Mesothelial cell of epicardium (in vitro differentiated cells): ENCODE measurements at regions not wholly inside any gene's neighbourhood (a gene's known extent, or its start where the extent isn't known, plus 50 kb on each side); places are given as distances from the start of the nearest gene placed in this dataset.

Source experiments
- DNase-seq, 2 experiments: peaks; one replicate each; pipeline ENCODE4 v3.0.0; 2021; ENCODE audit warnings: low spot score in 2 of 2; ENCODE audit not compliant: unreplicated experiment in 2 of 2
- H3K27ac Mint-ChIP-seq: 2 replicates; pipeline ENCODE4 v1.8.0; 2021; ENCODE audit warnings: mixed read lengths
- H3K27me3 Mint-ChIP-seq: 2 replicates; pipeline ENCODE4 v1.8.0; 2021; ENCODE audit warnings: low read depth, mixed read lengths
- H3K36me3 Mint-ChIP-seq: 2 replicates; pipeline ENCODE4 v1.8.0; 2021; ENCODE audit warnings: mixed read lengths
- H3K4me1 Mint-ChIP-seq: 2 replicates; pipeline ENCODE4 v1.8.0; 2021; ENCODE audit warnings: mixed read lengths
- H3K4me3 Mint-ChIP-seq: 2 replicates; pipeline ENCODE4 v1.8.0; 2021; ENCODE audit warnings: mild to moderate bottlenecking, moderate library complexity, mixed read lengths
- H3K9me3 Mint-ChIP-seq: 2 replicates; pipeline ENCODE4 v1.8.0; 2021; ENCODE audit warnings: mixed read lengths
- CTCF ChIP-seq: fragments of 200-600 bp; sonication (generic); IDR thresholded peaks from one replicate; pipeline ENCODE4 v1.5.0; 2021; ENCODE audit warnings: antibody characterized with exemption; ENCODE audit not compliant: unreplicated experiment

GRCh38 chr10:44684661-44685060, 226.5 kb upstream of the TMEM72 start:
- no peak for DNase-seq
- no peak for TF ChIP-seq CTCF
- peaks cover 4% of the 10 kb centered on the region for H3K27me3 Mint-ChIP-seq
- H3K4me1 Mint-ChIP-seq: peaks cover 31% of the 10 kb centered on the region
- no peak overlapping the region for H3K27ac Mint-ChIP-seq
- H3K36me3 Mint-ChIP-seq: no peaks in the 10 kb centered on the region
- H3K9me3 Mint-ChIP-seq: no peaks in the 10 kb centered on the region
- no peak overlapping the region for H3K4me3 Mint-ChIP-seq

GRCh38 chr10:44685220-44685619, 225.9 kb upstream of the TMEM72 start:
- Mint-ChIP-seq H3K4me1 (peaks cover 31% of the 10 kb centered on the region), H3K4me3 (no peak overlapping the region), H3K36me3 (no peaks in the 10 kb centered on the region), H3K27me3 (peaks cover 4% of the 10 kb centered on the region), H3K9me3 (no peaks in the 10 kb centered on the region), H3K27ac (no peak overlapping the region)
- no peak for TF ChIP-seq CTCF
- DNase-seq: no peak

- no peaks in the 10 kb centered on the region for H3K36me3 Mint-ChIP-seq
- peaks cover 3% of the 10 kb centered on the region for H3K27me3 Mint-ChIP-seq
- TF ChIP-seq CTCF: no peak
- H3K27ac Mint-ChIP-seq: no peak overlapping the region
- H3K9me3 Mint-ChIP-seq: no peaks in the 10 kb centered on the region
- H3K4me3 Mint-ChIP-seq: no peak overlapping the region
- DNase-seq: no peak
- peaks cover 31% of the 10 kb centered on the region for H3K4me1 Mint-ChIP-seq
These were observed 225.4 kb upstream of the TMEM72 start for GRCh38 chr10:44685747-44686146.

- DNase-seq: no peak
- no peak for TF ChIP-seq CTCF
- H3K4me1 Mint-ChIP-seq: peaks cover 22% of the 10 kb centered on the region
- no peaks in the 10 kb centered on the region for H3K9me3 Mint-ChIP-seq
- no peaks in the 10 kb centered on the region for H3K36me3 Mint-ChIP-seq
- no peak overlapping the region for H3K27ac Mint-ChIP-seq
- no peaks in the 10 kb centered on the region for H3K27me3 Mint-ChIP-seq
- H3K4me3 Mint-ChIP-seq: no peak overlapping the region
These were observed 221.8 kb upstream of the TMEM72 start for GRCh38 chr10:44689368-44689767.

- H3K27me3 Mint-ChIP-seq: no peaks in the 10 kb centered on the region
- peaks cover 2% of the 10 kb centered on the region for H3K4me1 Mint-ChIP-seq
- H3K9me3 Mint-ChIP-seq: peaks cover 12% of the 10 kb centered on the region
- peak overlapping the region; percentile 51 for H3K27ac Mint-ChIP-seq
- no peak for DNase-seq
- no peaks in the 10 kb centered on the region for H3K36me3 Mint-ChIP-seq
- TF ChIP-seq CTCF: no peak
- no peak overlapping the region for H3K4me3 Mint-ChIP-seq
These were observed 214.6 kb upstream of the TMEM72 start for GRCh38 chr10:44696496-44696895.

GRCh38 chr10:44697116-44697515, 214.0 kb upstream of the TMEM72 start:
- H3K4me1 Mint-ChIP-seq: peaks cover 2% of the 10 kb centered on the region
- no peak overlapping the region for H3K27ac Mint-ChIP-seq

More at GRCh38 chr10:44697116-44697515, 214.0 kb upstream of the TMEM72 start:
- DNase-seq: no peak
- Mint-ChIP-seq H3K4me3 (no peak overlapping the region), H3K36me3 (no peaks in the 10 kb centered on the region), H3K9me3 (peaks cover 13% of the 10 kb centered on the region), H3K27me3 (no peaks in the 10 kb centered on the region)
- no peak for TF ChIP-seq CTCF
